PC-9 (cell line): ENCODE measurements at regions not wholly inside any gene's neighbourhood (a gene's known extent, or its start where the extent isn't known, plus 50 kb on each side); places are given as distances from the start of the nearest gene placed in this dataset.

ENCODE experiments used
- CTCF ChIP-seq: fragments of 200-600 bp; sonication (generic); conservative IDR thresholded peaks from 2 replicates; pipeline ENCODE4 v1.6.1; 2017; ENCODE audit warnings: mixed run types, antibody characterized with exemption, mild to moderate bottlenecking, moderate library complexity
- EZH2 ChIP-seq: fragments of 200-600 bp; sonication (generic); IDR thresholded peaks from 2 replicates; pipeline ENCODE4 v1.8.0; 2017; ENCODE audit warnings: antibody characterized with exemption, low read depth

- TF ChIP-seq CTCF (no peak), EZH2 (no peak)
Observed at GRCh38 chr2:114261366-114261765, 181.1 kb upstream of the DPP10 start.
